C4-2B (cell line): ENCODE measurements at regions not wholly inside any gene's neighbourhood (a gene's known extent, or its start where the extent isn't known, plus 50 kb on each side); places are given as distances from the start of the nearest gene placed in this dataset.

Source experiments
- H3K27ac ChIP-seq: fragments of 450-650 bp; 2 replicates; pipeline ENCODE4 v1.5.1; 2017
- ZFX ChIP-seq: fragments of 450-650 bp; IDR thresholded peaks from 2 replicates; pipeline ENCODE4 v1.6.1; 2017
- TF ChIP-seq, protein P1 (sequence below): fragments of 450-650 bp; conservative IDR thresholded peaks from 2 replicates; pipeline ENCODE4 v1.5.1; 2017; ENCODE audit warnings: mild to moderate bottlenecking

DNA sequence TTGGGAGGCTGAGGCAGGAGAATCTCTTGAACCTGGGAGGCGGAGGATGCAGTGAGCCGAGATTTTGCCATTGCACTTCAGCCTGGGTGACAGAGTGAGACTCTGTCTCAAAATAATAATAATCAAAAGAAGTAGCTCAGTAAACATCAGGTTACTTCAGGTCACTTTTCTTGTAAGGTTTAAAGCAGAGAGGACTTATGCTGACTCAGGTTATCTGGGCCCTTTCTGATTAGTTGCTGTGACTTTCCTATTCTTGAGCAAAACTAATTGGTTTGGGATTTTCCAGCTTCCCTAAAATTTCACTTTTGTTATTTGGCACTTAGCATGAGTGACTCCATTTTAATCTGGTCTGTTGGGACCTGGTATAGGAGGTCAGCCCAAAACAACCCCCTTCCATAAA, 812.9 kb downstream of the NLGN4X start:
- H3K27ac ChIP-seq, result no peak overlapping the region
- TF ChIP-seq, protein P1, sequence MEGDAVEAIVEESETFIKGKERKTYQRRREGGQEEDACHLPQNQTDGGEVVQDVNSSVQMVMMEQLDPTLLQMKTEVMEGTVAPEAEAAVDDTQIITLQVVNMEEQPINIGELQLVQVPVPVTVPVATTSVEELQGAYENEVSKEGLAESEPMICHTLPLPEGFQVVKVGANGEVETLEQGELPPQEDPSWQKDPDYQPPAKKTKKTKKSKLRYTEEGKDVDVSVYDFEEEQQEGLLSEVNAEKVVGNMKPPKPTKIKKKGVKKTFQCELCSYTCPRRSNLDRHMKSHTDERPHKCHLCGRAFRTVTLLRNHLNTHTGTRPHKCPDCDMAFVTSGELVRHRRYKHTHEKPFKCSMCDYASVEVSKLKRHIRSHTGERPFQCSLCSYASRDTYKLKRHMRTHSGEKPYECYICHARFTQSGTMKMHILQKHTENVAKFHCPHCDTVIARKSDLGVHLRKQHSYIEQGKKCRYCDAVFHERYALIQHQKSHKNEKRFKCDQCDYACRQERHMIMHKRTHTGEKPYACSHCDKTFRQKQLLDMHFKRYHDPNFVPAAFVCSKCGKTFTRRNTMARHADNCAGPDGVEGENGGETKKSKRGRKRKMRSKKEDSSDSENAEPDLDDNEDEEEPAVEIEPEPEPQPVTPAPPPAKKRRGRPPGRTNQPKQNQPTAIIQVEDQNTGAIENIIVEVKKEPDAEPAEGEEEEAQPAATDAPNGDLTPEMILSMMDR, result no peak
- TF ChIP-seq ZFX, result no peak

DNA sequence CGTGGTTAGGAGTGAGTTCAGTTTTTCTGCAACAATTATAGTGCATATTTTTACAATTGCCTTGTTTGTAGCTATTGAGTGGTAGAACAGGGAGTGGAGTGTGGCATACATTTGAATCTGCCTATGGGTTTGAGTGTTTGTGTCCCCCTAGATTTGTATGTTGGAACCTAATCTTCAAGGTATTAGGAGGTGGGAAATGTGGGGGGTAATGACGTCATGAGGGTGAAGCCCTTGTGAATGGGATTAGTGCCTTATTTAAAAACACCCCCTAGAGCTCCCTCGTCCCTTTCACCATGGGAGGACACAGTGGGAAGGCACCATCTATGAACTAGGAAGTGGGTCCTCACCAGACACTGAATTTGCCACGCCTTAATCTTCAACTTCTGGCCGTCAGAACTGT, 819.6 kb downstream of the NLGN4X start:
- no peak overlapping the region for H3K27ac ChIP-seq
- TF ChIP-seq, protein P1, result no peak

DNA sequence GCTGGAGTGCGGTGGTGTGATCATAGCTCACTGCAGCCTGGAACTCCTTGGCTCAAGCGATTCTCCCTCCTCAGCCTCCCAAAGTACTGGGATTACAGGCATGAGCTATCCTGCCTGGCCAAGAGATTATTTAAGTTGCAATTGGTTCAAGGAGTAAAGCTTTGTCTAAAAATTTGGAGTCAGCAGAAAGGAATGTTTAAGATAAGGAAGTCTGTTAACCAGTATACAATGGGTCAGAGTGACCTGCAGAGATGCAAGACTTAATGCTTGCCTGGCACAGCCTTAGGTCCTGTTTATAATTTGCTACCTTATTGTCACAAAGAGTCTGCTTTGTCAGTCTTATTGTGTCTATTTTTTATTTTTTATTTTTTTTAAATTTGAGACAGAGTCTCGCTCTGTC, 826.2 kb downstream of the NLGN4X start:
- no peak overlapping the region for H3K27ac ChIP-seq
- TF ChIP-seq, protein P1, result no peak
- TF ChIP-seq ZFX, result no peak

DNA sequence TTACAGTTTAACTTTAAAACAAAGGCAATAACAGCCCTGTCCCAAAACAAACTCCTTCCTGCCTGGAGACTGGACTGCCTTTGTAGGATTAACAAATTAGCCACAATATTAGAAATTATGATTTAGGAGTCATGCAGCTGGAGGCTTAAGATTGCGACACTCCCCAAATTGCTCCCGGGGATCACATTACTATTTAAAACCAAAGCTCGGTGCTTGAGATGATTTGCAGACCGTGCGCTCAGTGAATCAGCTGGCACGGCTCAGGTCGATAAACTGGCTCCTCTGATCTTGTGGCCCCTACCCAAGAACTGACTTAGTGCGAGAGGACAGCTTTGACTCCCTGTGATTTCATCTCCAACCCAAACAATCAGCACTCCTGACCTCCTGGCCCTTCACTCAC, 829.3 kb downstream of the NLGN4X start:
- H3K27ac ChIP-seq, result no peak overlapping the region
- TF ChIP-seq ZFX, result no peak
- TF ChIP-seq, protein P1, result no peak

DNA sequence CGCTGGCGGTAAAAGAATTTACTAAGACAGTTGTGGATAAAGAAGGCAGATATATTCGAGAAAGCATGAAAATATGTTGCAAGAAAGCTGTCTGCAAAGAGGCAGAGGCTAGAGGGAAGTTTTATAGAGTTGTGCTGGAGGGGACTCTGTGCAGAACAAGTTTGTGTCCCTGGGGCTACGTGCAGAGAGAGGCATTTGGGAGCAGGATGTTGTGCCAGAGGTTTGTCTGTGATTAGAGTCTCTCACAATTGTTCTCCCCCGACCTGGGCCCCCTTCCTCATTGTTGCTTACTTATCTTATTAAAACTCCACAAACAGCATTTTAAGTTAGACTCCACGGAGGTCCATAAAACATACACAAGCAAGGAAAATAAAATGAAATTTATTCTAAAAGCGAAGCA, 831.3 kb downstream of the NLGN4X start:
- H3K27ac ChIP-seq, result no peak overlapping the region
- TF ChIP-seq ZFX, result no peak
- TF ChIP-seq, protein P1, result no peak

DNA sequence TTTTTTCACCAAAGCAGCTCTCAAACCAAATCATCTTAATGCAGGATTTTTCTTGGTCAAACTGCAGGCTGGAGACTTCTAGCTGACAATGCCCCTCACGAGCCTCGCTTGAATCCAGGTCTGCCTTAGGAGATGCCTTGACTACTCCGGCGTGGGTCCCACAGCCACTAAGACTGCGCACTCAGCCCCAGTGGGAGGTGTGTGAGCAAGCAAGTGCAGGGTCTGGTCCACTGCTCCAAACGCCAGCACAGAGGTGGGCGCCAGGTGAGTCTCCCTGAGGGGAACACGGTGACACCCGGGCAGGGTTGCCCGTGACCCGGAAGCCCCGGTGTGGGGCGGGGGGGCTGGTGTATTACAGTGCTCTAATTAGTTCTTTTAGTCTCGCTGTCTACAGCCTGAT, 838.3 kb downstream of the NLGN4X start:
- no peak for TF ChIP-seq ZFX
- TF ChIP-seq, protein P1, result no peak
- no peak overlapping the region for H3K27ac ChIP-seq

DNA sequence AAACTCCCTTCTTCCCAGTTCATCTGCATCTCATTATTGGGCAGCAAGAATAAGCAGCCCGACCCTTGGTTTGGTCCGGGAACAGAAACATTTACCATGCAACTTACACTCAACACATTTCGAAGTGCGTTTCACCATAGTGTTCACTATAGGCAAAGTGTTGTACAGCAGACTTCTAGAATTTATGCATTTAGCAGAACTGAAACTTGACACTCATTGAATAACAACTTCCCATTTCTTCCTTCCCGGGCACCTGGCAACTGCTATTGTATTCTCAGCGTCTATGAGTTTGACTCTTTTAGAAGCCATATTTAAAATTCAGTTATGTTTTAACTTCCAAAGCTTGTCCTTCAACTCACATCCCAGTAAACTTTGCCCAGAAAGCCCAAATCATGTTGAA, 840.6 kb downstream of the NLGN4X start:
- no peak overlapping the region for H3K27ac ChIP-seq
- TF ChIP-seq, protein P1, result no peak
- TF ChIP-seq ZFX, result no peak
